HG02981 (cell line): ENCODE measurements at regions not wholly inside any gene's neighbourhood (a gene's known extent, or its start where the extent isn't known, plus 50 kb on each side); places are given as distances from the start of the nearest gene placed in this dataset.
"Not testable (repeated sequence)": the region's sequence is repeated elsewhere in the genome, so short reads cannot be mapped to it uniquely, and the experiment has no call there.

Experiments
- ATAC-seq: cut with Tn5 transposase; IDR thresholded peaks from one replicate; pipeline ENCODE4 v1.9.1; 2021; ENCODE audit warnings: mild to moderate bottlenecking, moderate library complexity; ENCODE audit not compliant: unreplicated experiment

DNA sequence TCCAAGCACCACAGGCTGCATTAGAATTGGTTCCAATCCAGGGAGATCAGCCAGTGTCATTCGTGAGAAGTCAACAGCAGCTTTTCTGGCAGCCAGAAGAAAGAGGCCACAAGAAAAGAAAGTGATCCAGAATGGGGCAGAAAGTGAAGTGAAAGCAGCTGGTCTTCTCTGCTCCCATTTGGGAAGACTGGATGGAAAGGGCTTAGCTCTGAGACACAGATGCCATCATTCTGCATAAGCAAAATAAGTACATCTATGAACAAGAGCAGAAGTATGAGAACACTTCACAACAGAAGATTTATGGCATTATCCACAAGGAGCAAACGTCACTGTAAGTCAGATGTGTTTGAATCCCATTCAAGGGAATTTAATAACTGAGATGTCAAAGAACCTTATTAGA lies 326.5 kb upstream of the ESRRG start:
- ATAC-seq = no peak

DNA sequence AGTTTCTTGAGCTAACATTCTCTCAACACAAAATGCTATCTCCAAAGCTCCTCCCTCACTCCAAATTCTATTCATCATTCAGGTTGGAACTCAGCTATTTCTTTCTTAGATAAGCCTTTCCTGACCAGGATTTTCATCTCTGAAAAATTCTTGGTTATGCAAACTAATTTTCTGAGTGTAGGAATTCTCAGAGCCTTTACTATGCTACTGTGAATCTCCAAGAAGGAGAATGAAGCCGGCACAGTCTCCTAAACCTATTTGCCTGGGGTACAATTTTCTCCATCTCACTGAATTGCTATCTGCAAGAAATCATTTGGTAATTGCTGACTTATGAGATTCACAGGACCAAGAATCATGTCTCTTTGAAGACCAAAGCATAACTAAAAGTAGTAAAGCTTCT lies 325.9 kb upstream of the ESRRG start:
- no peak for ATAC-seq

DNA sequence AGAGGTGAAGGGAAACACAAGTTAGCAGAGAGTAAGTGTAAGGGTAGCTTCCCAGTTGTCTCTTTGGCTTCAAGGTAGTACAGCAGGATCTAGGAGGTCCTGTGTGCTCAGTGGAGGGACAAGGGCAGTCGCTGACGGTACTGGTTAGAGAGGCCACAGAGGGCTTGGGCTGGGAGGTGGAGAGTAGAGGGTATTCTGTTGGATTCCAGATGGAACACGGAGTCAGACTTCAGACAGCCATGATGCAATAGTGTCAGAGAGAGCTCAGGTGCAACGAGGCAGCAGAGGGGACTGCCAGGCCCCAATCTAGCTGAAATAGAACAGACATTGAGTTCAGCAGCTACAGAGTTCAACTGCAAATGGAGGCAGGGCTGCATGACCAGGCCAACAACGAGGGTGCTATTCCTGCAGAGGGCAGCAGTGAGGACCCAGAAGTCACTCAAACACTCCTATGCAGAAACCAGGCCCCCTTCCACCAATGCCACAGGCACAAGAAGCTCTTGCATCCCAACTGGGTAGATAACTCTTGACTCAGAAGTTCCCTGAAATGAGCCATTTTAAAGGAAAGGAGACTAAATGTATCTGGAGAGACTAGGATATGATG lies 325.0 kb upstream of the ESRRG start:
- ATAC-seq = peak; percentile 61

DNA sequence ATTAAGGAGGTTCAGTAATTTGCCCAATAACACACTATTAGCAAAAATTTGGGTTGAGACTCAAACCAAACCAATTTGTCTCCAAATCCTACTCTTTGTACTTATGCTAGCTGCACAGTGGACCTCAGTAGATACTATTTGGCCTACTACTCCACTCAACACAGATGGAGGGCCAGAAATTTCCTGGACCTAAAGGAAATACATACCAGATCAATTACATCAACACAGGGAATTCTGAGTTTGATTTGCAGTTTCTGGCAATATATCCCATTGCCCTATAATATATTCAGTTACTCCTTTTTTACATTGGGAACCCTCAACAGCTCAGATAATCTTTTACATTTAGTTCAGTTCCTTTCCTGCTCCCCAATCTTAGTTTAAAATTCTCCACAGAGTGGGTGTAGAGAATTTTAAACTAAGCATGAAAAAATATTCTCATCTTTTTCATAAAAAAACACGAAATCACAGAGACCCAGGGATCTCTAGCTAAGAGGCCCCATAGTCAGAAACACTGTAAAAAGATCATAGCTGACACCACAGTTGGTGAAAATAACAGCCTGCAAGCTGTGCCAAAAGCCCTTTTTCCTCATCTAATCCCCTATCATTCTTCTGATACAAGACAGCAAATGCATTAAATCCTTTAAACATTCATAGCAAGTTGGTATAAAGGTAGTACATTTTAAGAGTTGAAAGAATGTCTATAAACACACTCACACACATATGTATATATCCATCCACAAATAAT lies 317.7 kb upstream of the ESRRG start:
- no peak for ATAC-seq

DNA sequence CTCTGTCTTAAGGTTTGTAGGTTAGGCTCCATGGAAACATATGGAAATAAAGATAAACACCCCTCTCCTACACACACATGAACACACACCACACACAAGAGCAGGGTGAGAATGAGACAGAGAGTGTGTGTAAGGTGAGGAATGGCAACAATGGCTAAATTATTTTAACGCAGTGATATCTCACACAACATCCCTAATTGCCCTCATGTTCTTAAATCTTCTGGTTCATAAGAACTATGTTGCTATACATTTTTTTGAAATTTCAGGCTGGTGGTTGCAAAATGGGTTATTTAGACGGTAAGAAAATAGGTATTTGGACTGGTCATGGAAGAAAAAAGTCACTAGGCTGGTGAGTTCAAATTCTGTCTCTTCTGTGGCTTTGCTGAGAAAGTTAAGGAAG lies 316.7 kb upstream of the ESRRG start:
- no peak for ATAC-seq

DNA sequence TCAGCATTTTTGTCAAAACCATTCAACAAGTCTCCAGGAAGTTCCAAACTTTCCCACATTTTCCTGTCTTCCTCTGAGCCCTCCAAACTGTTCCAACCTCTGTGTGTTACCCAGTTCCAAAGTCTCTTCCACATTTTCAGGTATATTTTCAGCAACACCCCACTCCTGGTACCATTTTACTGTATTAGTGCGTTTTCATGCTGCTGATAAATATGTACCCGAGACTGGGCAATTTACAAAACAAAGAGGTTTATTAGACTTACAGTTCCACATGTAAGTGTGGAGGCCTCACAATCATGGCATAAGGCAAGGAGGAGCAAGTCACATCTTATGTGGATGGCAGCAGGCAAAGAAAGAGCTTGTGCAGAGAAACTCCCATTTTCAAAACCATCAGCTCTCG lies 315.9 kb upstream of the ESRRG start:
- not testable (repeated sequence) for ATAC-seq

DNA sequence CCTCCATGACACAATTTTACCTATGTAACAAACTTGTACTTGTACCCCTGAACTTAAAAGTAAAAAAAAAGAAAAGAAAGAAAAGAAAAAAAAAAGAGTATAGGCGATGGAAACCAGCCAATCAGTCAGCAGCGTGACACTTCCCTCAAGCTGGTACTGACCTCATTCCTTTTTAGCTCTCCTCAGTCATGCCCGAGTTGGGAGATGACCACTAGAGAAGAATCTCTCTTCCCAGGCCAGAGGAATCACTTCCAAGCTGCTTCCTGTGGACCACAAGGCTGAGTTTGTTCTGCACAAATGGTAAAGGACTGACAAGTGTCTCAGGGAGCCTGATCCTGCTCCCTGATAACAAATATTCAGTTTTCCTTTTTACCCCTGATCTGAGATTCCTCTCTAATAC lies 313.5 kb upstream of the ESRRG start:
- no peak for ATAC-seq

DNA sequence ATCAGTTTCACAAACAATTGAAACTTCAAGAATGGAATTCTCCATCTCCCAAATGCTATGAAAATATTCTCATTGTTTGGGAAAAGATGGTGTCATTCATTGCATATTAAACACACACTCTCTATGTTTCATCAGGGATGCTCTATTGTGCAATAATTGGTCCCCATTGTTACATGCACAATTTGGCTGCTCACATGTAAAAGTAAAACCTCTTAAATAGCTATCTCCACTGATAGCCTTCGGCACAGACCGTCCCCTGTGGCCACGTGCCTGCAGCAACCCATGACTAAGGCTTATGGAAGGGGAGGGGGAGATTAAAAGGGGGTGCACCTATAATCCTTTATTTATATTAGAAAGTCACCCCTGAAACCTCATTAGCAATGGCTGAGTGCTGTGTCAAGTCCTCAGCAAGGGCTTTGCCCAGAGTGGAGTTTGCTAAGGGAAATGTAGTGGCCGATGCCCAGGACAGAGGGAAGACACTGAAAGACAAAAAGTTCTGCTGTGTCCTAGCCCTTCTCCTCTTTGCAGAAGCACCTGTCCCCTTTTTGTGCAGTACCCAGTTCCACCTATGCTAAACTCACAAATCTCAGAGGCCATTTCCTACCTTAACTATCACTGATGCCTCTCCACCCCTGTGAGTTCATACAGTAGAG lies 309.6 kb upstream of the ESRRG start:
- ATAC-seq = no peak

DNA sequence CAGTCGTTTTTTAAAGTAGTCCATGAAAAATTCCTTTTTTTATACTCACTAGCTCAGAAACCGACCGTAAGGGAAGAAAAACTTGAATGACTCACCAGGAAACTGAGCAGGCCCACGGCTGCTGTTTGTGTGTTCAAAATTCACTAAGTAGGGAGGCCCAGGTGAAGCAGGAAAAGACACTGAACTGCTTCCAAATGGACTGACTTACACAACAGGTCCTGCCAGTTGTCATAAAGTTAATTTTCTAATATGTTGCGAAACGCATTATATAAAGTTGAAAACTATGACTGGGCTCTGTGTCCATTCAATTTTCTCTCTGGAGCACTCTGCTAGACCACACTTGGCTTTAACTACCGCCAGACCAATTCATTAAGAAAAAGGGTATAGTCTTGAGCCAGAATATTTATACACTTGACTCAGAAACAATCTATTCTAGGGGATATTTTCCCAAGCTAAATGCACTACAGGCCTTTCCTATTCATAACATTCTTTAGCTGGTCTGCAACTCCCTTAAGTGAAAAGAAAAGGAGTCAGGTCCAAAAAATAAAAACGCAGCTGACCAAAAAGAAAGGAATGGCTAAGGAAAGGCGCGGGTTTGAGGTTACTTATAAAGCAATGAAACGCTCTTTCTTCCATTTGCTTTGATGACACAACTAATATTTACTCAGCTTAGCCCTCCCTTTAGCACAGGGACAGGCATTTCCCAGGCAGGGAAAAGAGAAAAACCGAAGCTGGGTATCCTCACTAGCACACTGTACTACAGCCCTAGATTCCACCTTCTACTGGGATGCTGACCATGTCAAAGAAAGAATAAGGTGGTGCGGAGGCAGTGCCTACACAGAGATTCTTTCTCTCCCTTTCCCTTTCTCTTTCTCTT lies 306.3 kb upstream of the ESRRG start:
- ATAC-seq = no peak

DNA sequence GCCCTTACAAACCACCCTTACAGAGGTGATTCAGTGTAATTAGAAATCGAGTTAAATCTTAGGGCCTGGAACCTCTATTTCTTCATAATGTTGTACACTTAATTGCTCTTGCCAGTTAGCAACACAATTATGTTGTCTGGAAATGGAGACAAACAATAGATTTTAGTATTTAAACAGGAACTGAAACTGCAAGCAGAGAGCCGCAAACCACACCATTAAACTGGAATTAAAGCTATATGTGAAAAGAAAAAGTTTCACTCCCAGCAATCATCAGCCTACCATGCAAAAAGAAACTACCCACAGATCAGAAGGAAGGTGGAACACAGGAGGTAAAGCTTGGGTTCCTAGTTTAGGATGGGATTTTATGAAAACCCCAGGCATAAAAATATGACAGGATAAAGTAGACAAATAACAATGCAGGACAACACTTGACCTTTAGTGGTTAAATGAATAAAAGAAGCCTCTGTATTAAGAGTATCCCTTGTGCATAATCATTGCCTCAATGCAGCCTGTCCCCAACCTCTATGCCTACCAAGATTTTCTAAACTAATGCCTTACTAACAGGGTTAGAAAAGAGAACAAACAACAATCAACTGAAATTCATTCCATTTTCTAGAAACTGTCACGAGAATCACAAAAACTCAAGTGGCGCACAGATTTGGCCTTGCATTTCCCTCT lies 304.3 kb upstream of the ESRRG start:
- ATAC-seq = peak; percentile 94

DNA sequence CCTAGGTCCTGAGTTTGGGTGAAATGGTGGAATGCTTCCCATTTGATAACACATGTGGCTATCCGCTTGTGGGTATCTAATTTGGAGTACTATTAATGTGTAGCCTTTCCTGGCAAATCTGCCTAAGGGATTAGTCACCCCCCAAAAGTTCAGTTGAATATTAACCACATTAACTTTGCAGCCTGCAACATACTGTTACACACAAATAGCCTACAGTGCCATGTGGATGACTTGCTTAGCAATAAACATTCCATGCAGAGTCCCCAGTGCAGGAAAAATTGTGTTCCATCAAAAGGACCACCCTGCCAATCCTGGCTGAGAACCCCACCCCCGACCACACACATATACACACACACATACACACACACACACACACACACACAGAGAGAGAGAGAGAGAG lies 303.3 kb upstream of the ESRRG start:
- no peak for ATAC-seq

DNA sequence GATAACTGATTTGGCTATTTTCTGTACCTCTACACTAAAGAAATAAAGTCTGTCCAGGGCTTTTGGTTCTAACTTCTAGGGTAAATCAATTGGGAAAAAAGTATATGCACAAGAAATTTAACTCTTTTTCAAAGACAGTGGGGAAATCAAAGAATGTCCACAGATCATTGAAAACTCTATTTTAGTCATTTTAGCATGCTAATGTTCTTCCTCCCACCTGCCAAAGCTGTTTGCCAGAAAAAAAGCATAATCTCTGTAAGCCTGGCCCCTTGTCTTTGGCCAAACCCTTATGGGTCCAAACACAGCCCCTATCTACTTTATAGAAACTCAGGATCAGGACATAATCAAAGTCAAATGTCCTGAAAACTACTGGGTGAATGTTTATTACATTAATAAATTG lies 302.2 kb upstream of the ESRRG start:
- no peak for ATAC-seq

DNA sequence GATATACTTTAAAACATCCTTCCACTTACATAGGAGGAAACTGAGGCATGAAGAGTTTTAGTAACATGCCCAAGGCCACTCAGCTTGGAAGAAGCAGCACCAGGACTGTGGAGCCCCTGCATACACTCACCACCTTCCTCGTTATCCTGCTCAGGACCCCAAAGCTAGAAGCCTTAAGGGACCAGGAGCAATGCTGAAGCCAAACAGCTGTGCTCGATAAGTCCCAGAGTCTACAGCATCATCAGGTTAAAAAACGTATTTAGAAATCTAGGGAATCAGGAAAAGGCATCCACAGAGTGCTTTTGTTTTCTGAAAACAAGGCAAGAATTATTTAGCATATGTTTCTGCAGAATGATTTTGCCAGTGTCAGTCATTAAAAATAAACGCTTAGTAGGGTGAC lies 301.7 kb upstream of the ESRRG start:
- no peak for ATAC-seq

DNA sequence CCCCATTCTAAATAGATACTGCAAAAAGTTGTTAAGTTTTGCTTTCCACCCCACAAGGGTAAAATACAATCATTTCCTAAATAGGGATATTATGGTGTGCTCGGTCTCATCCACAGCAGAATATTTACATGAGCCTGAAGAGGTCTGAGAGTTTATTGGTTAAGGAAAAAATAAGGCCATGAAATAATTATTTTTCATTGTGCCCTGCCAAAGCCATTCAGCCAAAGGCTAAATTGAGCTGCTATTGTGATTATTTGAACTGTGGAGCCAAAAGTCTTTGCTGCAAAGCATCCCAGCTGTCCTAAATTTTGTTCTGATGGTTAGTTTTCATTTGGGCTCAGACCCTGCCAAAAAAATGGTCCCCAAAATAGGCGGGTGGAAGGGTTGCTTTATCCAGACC lies 298.7 kb upstream of the ESRRG start:
- no peak for ATAC-seq

DNA sequence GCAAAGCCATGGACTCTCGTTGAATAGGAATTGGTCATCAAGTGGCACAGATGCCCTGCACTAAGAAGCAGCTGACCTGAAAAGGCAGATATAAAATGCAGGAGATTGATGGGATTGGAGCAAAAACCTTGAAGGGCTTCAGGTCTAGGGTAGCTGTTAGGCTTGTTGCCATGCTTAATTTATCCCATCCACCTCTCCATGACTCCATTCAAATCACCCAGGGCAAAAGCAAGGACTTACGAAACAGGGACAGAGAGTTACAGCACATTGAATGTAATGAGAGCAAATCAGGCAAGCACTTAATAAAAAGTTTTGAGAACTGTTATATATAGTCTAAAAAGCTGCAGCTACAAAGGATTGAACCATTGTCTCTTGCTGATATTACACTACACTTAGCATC lies 298.2 kb upstream of the ESRRG start:
- no peak for ATAC-seq

DNA sequence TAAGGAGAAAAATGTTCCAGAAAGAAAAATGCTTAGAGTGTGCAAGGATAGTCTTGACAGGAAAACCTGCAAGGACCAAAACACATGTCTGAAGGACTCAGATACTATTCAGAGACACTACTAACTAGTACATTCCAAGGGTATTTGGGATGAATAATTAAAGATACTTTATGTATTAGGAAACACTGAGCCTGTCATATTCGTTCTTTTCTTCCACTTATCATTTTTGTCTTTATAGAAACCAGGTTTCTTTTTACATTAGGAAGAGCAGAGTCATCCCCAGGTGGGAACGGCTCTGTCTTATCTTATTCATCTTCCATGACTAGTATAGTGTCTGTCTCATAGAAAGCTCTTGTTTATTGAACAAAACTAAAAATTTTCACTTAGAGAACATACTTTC lies 296.2 kb upstream of the ESRRG start:
- ATAC-seq = no peak

DNA sequence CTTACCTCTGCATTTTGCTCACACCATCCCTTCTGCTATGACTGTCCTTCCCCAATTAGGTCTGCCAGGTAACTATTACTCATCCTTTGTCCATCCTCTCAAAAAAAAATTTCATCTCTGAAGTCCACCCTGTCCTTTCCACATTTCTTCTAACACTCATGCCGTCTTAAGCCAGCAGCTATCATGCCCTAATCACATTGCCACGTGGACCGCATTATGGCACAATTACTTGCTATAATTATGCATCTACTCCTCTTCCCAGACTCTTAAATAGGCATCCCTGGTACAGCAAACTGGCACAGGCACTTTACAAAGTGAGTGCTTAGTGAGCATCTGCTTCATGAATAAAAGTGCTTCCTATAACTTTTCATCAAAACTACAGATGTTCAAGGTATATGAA lies 295.4 kb upstream of the ESRRG start:
- ATAC-seq = no peak

DNA sequence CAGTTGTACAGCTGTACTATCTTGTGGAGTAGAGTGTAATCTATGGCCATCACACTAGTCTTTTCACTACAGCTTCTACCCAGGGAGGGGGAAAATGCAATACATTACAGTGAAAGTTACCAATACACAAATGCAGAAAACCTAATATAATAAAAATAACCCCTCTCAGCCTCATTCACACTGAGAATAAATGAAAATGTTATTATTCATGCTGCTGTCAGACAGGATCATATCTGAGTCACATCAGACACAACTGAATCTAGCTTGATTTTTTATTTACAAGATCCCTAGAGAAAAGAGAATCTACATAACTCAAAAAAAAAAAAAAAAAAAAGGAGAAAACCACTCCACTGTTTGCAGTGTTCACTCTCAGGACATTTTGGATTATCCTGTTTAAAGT lies 293.9 kb upstream of the ESRRG start:
- ATAC-seq = no peak

DNA sequence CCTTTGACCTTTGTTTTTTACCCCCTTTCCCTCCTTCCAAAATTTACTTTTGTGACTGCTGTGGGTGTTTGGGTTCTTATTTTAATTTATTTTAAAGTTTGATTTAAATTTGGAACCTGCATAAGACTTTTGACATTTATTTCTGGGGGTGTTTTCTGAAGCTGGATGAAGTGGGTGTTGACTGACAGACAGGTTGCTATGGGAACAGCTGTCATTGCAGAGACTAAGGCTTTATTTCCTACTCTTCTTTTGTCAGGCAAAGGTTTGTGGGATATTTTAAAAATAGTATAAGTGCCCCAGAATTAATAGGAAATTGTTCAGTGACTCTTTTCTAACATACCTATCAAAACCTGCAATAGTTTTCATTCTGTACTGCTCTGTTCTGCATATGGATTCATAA lies 290.8 kb upstream of the ESRRG start:
- ATAC-seq = no peak

DNA sequence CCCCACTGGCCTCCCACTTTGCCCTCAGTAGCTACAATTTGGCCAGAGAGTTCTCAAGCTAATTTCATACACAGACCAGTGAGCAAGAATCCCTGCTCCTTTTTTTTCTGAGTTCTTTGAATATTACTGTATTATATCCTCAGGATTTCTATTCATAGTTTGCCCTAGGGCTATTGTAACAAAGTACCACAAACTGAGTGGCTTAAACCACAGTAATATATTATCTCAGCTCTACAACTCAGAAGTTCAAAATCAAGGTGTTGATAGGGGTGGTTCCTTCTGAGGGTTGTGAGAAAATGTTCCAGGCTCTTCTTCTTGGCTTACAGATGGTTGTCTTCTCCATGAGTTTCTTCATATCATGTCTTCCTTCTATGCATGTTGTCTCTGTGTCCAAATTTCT lies 289.4 kb upstream of the ESRRG start:
- ATAC-seq = no peak

DNA sequence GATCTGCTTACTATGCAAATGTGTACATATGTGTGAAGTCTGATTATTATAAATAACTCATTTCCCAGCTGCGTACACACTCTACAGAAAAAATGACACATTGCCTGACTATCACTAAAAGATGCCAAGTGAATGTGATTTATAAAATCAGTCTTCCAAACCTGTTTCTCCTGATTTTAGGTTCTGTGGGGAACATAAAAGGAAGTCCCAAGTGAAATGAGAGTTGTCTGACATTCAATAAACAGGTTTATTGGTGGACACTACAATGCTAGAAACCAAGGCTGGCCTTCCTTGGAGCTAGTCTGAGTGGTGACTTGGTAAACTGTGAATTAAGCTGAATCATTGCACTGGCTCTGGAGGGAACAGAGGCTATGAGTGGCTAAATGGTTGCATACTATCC lies 287.9 kb upstream of the ESRRG start:
- no peak for ATAC-seq
